ENCODE measurements at regions not wholly inside any gene's neighbourhood (a gene's known extent, or its start where the extent isn't known, plus 50 kb on each side); places are given as distances from the start of the nearest gene placed in this dataset.

GRCh38 chr3:35322070-35322469 is 317.3 kb upstream of the ARPP21 start:
- Histone ChIP-seq H3K4me3 (ENCODE audit: low read length) (no peak overlapping the region), H3K36me3 (ENCODE audit: insufficient read depth, low read length) (no peaks in the 10 kb centered on the region), H3K27me3 (ENCODE audit: insufficient read depth, low read length) (no peaks in the 10 kb centered on the region), H3K4me1 (ENCODE audit: insufficient read depth, low read length) (no peaks in the 10 kb centered on the region), H3K9me3 (ENCODE audit: low read length) (no peaks in the 10 kb centered on the region), H2AFZ (ENCODE audit: low read depth, low read length) (no peak overlapping the region)

GRCh38 chr3:35335703-35336102 is 303.6 kb upstream of the ARPP21 start:
- Histone ChIP-seq H3K27me3 (ENCODE audit: insufficient read depth, low read length) (no peaks in the 10 kb centered on the region), H2AFZ (ENCODE audit: low read depth, low read length) (no peak overlapping the region), H3K36me3 (ENCODE audit: insufficient read depth, low read length) (no peaks in the 10 kb centered on the region), H3K4me3 (ENCODE audit: low read length) (no peak overlapping the region), H3K9me3 (ENCODE audit: low read length) (no peaks in the 10 kb centered on the region), H3K4me1 (ENCODE audit: insufficient read depth, low read length) (no peaks in the 10 kb centered on the region)

GRCh38 chr3:35336601-35337000 is 302.7 kb upstream of the ARPP21 start:
- H2AFZ ChIP-seq (ENCODE audit: low read depth, low read length), result no peak overlapping the region
- no peaks in the 10 kb centered on the region for H3K27me3 ChIP-seq (ENCODE audit: insufficient read depth, low read length)
- no peak overlapping the region for H3K4me3 ChIP-seq (ENCODE audit: low read length)
- H3K4me1 ChIP-seq (ENCODE audit: insufficient read depth, low read length), result no peaks in the 10 kb centered on the region
- no peaks in the 10 kb centered on the region for H3K9me3 ChIP-seq (ENCODE audit: low read length)
- H3K36me3 ChIP-seq (ENCODE audit: insufficient read depth, low read length), result no peaks in the 10 kb centered on the region

DNA sequence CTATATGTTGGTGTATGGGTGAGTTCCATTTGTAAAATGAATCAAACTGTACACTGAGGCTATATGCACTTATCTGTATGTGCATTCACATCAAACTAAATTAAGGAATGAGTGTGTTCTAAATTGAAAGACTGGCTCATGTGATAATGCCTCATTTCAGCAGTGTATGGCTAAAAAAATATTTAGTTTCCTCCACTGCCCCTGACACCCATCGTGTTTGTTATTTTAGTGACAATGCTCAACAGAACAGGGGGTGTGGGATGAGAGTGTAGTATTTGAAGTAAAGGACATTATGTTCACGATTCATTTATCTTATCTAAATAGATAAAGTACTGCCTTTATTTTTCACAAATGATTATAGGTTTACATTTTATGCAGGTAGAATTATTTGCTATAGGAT is 301.1 kb upstream of the ARPP21 start:
- H3K9me3 ChIP-seq (ENCODE audit: low read length), result no peaks in the 10 kb centered on the region
- no peak overlapping the region for H3K4me3 ChIP-seq (ENCODE audit: low read length)
- H3K4me1 ChIP-seq (ENCODE audit: insufficient read depth, low read length), result no peaks in the 10 kb centered on the region
- no peak overlapping the region for H2AFZ ChIP-seq (ENCODE audit: low read depth, low read length)
- H3K36me3 ChIP-seq (ENCODE audit: insufficient read depth, low read length), result no peaks in the 10 kb centered on the region
- H3K27me3 ChIP-seq (ENCODE audit: insufficient read depth, low read length), result no peaks in the 10 kb centered on the region

GRCh38 chr3:35380196-35380595 is 259.1 kb upstream of the ARPP21 start:
- Histone ChIP-seq H3K9me3 (ENCODE audit: low read length) (no peaks in the 10 kb centered on the region), H3K27me3 (ENCODE audit: insufficient read depth, low read length) (no peaks in the 10 kb centered on the region)

GRCh38 chr3:35383216-35383615 is 256.1 kb upstream of the ARPP21 start:
- Histone ChIP-seq H3K4me1 (ENCODE audit: insufficient read depth, low read length) (no peaks in the 10 kb centered on the region), H3K9me3 (ENCODE audit: low read length) (no peaks in the 10 kb centered on the region), H3K36me3 (ENCODE audit: insufficient read depth, low read length) (no peaks in the 10 kb centered on the region), H3K4me3 (ENCODE audit: low read length) (no peak overlapping the region), H2AFZ (ENCODE audit: low read depth, low read length) (no peak overlapping the region), H3K27me3 (ENCODE audit: insufficient read depth, low read length) (no peaks in the 10 kb centered on the region)

More at GRCh38 chr3:35380196-35380595, 259.1 kb upstream of the ARPP21 start:
- no peak overlapping the region for H3K4me3 ChIP-seq (ENCODE audit: low read length)
- no peak overlapping the region for H2AFZ ChIP-seq (ENCODE audit: low read depth, low read length)
- H3K36me3 ChIP-seq (ENCODE audit: insufficient read depth, low read length), result no peaks in the 10 kb centered on the region
- peaks cover 10% of the 10 kb centered on the region for H3K4me1 ChIP-seq (ENCODE audit: insufficient read depth, low read length)

- H3K4me1 ChIP-seq (ENCODE audit: insufficient read depth, low read length), result no peaks in the 10 kb centered on the region
- H3K36me3 ChIP-seq (ENCODE audit: insufficient read depth, low read length), result no peaks in the 10 kb centered on the region
- H3K9me3 ChIP-seq (ENCODE audit: low read length), result no peaks in the 10 kb centered on the region
- no peak overlapping the region for H3K4me3 ChIP-seq (ENCODE audit: low read length)
- no peaks in the 10 kb centered on the region for H3K27me3 ChIP-seq (ENCODE audit: insufficient read depth, low read length)
- no peak overlapping the region for H2AFZ ChIP-seq (ENCODE audit: low read depth, low read length)
Measured at GRCh38 chr3:35383719-35384555, 255.4 kb upstream of the ARPP21 start.

DNA sequence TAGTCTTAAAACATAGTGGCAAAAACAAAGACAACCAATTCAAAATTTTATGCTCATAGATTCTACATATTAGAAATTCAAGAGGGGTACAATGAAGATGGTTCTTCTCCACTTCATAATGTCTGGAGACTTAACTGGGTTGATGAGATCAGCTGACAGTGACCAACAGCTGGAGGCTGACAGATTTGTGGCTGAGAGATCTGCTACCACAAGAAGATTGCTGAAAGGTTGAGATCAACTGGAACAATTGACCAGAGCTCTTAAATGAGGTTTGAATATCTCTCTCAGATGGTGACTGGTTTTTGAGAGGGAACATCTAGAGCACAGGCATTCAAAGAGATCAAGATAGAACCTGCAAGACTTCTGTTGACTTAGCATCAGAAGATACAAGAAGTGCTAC is 254.1 kb upstream of the ARPP21 start:
- Histone ChIP-seq H3K4me1 (ENCODE audit: insufficient read depth, low read length) (no peaks in the 10 kb centered on the region), H3K36me3 (ENCODE audit: insufficient read depth, low read length) (no peaks in the 10 kb centered on the region), H3K9me3 (ENCODE audit: low read length) (no peaks in the 10 kb centered on the region), H3K4me3 (ENCODE audit: low read length) (no peak overlapping the region), H2AFZ (ENCODE audit: low read depth, low read length) (no peak overlapping the region), H3K27me3 (ENCODE audit: insufficient read depth, low read length) (no peaks in the 10 kb centered on the region)

GRCh38 chr3:35389907-35390306 is 249.4 kb upstream of the ARPP21 start:
- no peak overlapping the region for H2AFZ ChIP-seq (ENCODE audit: low read depth, low read length)
- no peaks in the 10 kb centered on the region for H3K27me3 ChIP-seq (ENCODE audit: insufficient read depth, low read length)
- no peaks in the 10 kb centered on the region for H3K9me3 ChIP-seq (ENCODE audit: low read length)
- no peaks in the 10 kb centered on the region for H3K36me3 ChIP-seq (ENCODE audit: insufficient read depth, low read length)
- H3K4me3 ChIP-seq (ENCODE audit: low read length), result no peak overlapping the region
- no peaks in the 10 kb centered on the region for H3K4me1 ChIP-seq (ENCODE audit: insufficient read depth, low read length)

DNA sequence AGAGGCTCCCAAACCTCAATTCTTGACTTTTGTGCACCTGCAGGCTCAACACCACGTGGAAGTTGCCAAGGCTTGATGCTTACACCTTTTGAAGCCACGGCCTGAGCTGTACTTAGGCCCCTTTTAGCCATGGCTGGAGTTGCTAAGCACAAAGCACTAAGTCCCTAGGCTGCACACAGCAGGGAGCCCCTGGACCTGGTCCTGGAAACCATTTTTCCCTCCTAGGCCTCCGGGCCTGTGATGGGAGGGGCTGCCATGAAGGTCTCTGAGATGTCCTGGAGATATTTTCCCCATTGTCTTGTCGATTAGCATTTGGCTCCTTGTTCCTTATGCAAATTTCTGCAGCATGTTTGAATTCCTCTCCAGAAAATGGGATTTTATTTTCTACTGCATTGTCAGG is 247.1 kb upstream of the ARPP21 start:
- Histone ChIP-seq H3K4me1 (ENCODE audit: insufficient read depth, low read length) (no peaks in the 10 kb centered on the region), H3K27me3 (ENCODE audit: insufficient read depth, low read length) (no peaks in the 10 kb centered on the region), H3K36me3 (ENCODE audit: insufficient read depth, low read length) (no peaks in the 10 kb centered on the region), H3K9me3 (ENCODE audit: low read length) (no peaks in the 10 kb centered on the region), H3K4me3 (ENCODE audit: low read length) (no peak overlapping the region), H2AFZ (ENCODE audit: low read depth, low read length) (no peak overlapping the region)

DNA sequence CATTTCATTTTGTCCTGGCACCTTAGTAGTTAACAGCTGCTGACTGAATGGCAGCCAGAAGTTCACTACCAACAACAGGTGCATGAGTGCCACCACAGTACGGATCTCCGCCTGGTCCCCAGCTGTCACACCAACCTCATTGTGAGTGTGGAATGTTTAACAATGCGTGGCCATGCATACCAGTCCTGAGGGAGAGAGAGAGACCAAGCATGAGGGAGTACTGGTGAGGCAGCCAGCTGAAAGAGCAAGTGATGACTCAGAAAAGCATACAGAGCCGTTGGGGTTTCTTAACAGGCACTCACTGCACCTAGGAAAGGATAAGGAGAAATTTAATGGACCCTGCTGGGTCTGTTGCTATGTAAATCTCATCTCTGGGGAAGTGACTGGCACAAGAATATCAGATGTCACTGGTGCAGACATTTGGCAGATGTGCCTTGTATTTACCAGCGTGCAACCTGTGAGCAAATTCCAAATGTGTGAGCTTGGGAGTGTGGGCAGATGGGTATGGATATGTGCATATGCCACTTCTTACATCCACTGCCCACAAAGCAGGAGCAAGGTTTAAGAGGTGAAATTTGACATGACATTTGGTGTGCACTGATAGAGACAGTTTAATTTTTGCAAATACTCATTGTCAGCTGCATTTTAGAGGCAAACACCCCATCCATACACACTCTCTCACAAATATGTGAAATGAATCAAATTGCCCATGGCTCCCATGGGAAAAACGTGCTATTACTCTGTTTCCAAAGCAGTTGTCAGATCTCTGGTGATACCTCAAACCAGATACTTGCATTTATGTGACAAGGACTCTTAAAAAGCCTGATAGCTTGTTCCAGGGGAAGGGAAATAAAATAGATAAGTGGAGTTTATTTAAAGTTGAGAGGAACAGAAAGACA is 245.2 kb upstream of the ARPP21 start:
- no peaks in the 10 kb centered on the region for H3K27me3 ChIP-seq (ENCODE audit: insufficient read depth, low read length)
- no peaks in the 10 kb centered on the region for H3K4me1 ChIP-seq (ENCODE audit: insufficient read depth, low read length)
- H2AFZ ChIP-seq (ENCODE audit: low read depth, low read length), result no peak overlapping the region
- no peaks in the 10 kb centered on the region for H3K36me3 ChIP-seq (ENCODE audit: insufficient read depth, low read length)
- H3K9me3 ChIP-seq (ENCODE audit: low read length), result no peaks in the 10 kb centered on the region
- no peak overlapping the region for H3K4me3 ChIP-seq (ENCODE audit: low read length)

GRCh38 chr3:35394905-35395304 is 244.4 kb upstream of the ARPP21 start:
- no peak overlapping the region for H3K4me3 ChIP-seq (ENCODE audit: low read length)
- no peaks in the 10 kb centered on the region for H3K27me3 ChIP-seq (ENCODE audit: insufficient read depth, low read length)
- H3K4me1 ChIP-seq (ENCODE audit: insufficient read depth, low read length), result no peaks in the 10 kb centered on the region
- H3K9me3 ChIP-seq (ENCODE audit: low read length), result no peaks in the 10 kb centered on the region
- H3K36me3 ChIP-seq (ENCODE audit: insufficient read depth, low read length), result no peaks in the 10 kb centered on the region
- H2AFZ ChIP-seq (ENCODE audit: low read depth, low read length), result no peak overlapping the region

DNA sequence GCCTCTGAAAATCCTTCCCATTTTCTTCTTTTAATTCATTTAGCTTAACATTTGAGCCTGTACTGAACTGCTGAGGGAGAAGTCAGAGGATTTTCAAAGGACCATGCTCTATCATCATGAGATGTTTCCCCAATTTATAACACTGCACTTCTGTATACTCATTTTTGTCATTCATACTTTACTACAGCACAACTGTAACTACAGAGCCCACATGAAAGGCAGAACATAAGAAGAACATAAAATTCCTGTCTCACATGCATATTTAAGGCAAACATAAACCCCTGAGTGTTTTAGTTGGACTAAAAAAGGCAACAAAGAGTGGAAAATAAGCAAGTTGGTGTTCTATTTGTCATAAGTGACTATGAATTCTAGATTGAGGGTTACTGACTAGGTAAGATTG is 237.7 kb upstream of the ARPP21 start:
- Histone ChIP-seq H3K4me1 (ENCODE audit: insufficient read depth, low read length) (no peaks in the 10 kb centered on the region), H3K4me3 (ENCODE audit: low read length) (no peak overlapping the region), H3K9me3 (ENCODE audit: low read length) (no peaks in the 10 kb centered on the region), H3K27me3 (ENCODE audit: insufficient read depth, low read length) (no peaks in the 10 kb centered on the region), H3K36me3 (ENCODE audit: insufficient read depth, low read length) (no peaks in the 10 kb centered on the region), H2AFZ (ENCODE audit: low read depth, low read length) (no peak overlapping the region)

Data from neuron (in vitro differentiated cells).